ENCODE measurements at regions not wholly inside any gene's neighbourhood (a gene's known extent, or its start where the extent isn't known, plus 50 kb on each side); places are given as distances from the start of the nearest gene placed in this dataset.

GRCh38 chr14:43640718-43641267 is 866.3 kb downstream of the FSCB start:
- H3K9me3 ChIP-seq: no peaks in the 10 kb centered on the region
- no peak overlapping the region for H3K27ac ChIP-seq (ENCODE audit: low read depth in 2 of 2, low read length in 1 of 2)
- no peaks in the 10 kb centered on the region for H4K20me1 ChIP-seq (ENCODE audit: insufficient read depth)
- TF ChIP-seq, protein P1, sequence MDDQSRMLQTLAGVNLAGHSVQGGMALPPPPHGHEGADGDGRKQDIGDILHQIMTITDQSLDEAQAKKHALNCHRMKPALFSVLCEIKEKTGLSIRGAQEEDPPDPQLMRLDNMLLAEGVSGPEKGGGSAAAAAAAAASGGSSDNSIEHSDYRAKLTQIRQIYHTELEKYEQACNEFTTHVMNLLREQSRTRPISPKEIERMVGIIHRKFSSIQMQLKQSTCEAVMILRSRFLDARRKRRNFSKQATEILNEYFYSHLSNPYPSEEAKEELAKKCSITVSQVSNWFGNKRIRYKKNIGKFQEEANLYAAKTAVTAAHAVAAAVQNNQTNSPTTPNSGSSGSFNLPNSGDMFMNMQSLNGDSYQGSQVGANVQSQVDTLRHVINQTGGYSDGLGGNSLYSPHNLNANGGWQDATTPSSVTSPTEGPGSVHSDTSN (IDR thresholded peaks at IDR 0.05): no peak
- no peak for TF ChIP-seq RFX5 (IDR thresholded peaks at IDR 0.05; ENCODE audit: low read length)
- no peak for DNase-seq
- H3K79me2 ChIP-seq (ENCODE audit: insufficient read depth): no peaks in the 10 kb centered on the region
- POLR2A ChIA-PET: no interaction called here
- WGBS (ENCODE audit: low lambda C conversion rate): 70% methylated on average over 1 of the region's 2 CpGs
- no peaks in the 10 kb centered on the region for H3K36me3 ChIP-seq (replicated peaks in 1 of 2; ENCODE audit: control insufficient read depth in 1 of 2, insufficient read depth in 2 of 2, low read length in 1 of 2)
- H3K9me2 ChIP-seq: no peaks in the 10 kb centered on the region
- no peaks in the 10 kb centered on the region for H3F3A ChIP-seq (replicated peaks; ENCODE audit: insufficient read depth)
- H3K27me3 ChIP-seq (ENCODE audit: insufficient read depth): no peaks in the 10 kb centered on the region
- H3K9ac ChIP-seq: no peak overlapping the region
- H3K4me2 ChIP-seq: no peak overlapping the region
- H2AFZ ChIP-seq (ENCODE audit: low read depth): no peak overlapping the region
- H3K4me1 ChIP-seq (ENCODE audit: control insufficient read depth in 1 of 2, insufficient read depth in 2 of 2, low read depth in 1 of 2, low read length in 1 of 2): no peaks in the 10 kb centered on the region
- CTCF ChIA-PET: no interaction called here
- no peak overlapping the region for H3K4me3 ChIP-seq (ENCODE audit: low read depth in 2 of 2, low read length in 1 of 2)

DNA sequence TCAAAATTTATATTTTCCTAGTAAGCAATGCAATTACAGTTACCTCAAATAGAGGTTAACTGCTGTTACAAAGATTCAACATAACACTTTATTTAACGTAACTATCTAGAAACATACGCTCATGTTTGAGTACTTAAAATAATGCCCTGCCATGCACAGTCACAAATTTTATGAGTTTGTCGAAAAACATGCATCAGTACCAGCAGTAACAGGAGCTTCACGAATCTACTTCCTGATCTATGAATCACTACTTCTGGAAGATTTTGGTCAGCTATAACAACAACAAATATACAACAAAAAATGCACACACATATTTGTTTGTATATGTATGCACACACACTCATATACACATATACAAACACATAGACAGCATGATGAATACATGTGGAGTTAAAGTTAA is 881.8 kb downstream of the FSCB start:
- no peaks in the 10 kb centered on the region for H3F3A ChIP-seq (replicated peaks; ENCODE audit: insufficient read depth)
- H3K36me3 ChIP-seq (replicated peaks in 1 of 2; ENCODE audit: control insufficient read depth in 1 of 2, insufficient read depth in 2 of 2, low read length in 1 of 2): no peaks in the 10 kb centered on the region
- 3% methylated on average over 4 of the region's 4 CpGs for WGBS (ENCODE audit: low lambda C conversion rate)
- DNase-seq: no peak
- POLR2A ChIA-PET: no interaction called here
- H3K27ac ChIP-seq (ENCODE audit: low read depth in 2 of 2, low read length in 1 of 2): no peak overlapping the region
- no peaks in the 10 kb centered on the region for H3K79me2 ChIP-seq (ENCODE audit: insufficient read depth)
- no peaks in the 10 kb centered on the region for H3K9me2 ChIP-seq
- H3K27me3 ChIP-seq (ENCODE audit: insufficient read depth): no peaks in the 10 kb centered on the region
- H3K4me1 ChIP-seq (ENCODE audit: control insufficient read depth in 1 of 2, insufficient read depth in 2 of 2, low read depth in 1 of 2, low read length in 1 of 2): no peaks in the 10 kb centered on the region
- no peaks in the 10 kb centered on the region for H3K9me3 ChIP-seq
- TF ChIP-seq SIN3A (IDR thresholded peaks at IDR 0.05; ENCODE audit: borderline replicate concordance, low read depth, low read length): no peak
- H3K4me3 ChIP-seq (ENCODE audit: low read depth in 2 of 2, low read length in 1 of 2): no peak overlapping the region
- no peak overlapping the region for H3K4me2 ChIP-seq
- CTCF ChIA-PET: no interaction called here
- no peak overlapping the region for H3K9ac ChIP-seq
- no peak overlapping the region for H2AFZ ChIP-seq (ENCODE audit: low read depth)
- no peaks in the 10 kb centered on the region for H4K20me1 ChIP-seq (ENCODE audit: insufficient read depth)

GRCh38 chr14:43621282-43621681 is 885.8 kb downstream of the FSCB start:
- ChIA-PET POLR2A (no interaction called here), CTCF (no interaction called here)

More at GRCh38 chr14:43621282-43621681, 885.8 kb downstream of the FSCB start:
- Histone ChIP-seq H3K9me2 (no peaks in the 10 kb centered on the region), H3K79me2 (ENCODE audit: insufficient read depth) (no peaks in the 10 kb centered on the region), H3K9ac (no peak overlapping the region), H4K20me1 (ENCODE audit: insufficient read depth) (no peaks in the 10 kb centered on the region), H3K27ac (ENCODE audit: low read depth in 2 of 2, low read length in 1 of 2) (no peak overlapping the region), H3K9me3 (no peaks in the 10 kb centered on the region), H3F3A (replicated peaks; ENCODE audit: insufficient read depth) (no peaks in the 10 kb centered on the region), H3K27me3 (ENCODE audit: insufficient read depth) (no peaks in the 10 kb centered on the region), H2AFZ (ENCODE audit: low read depth) (no peak overlapping the region), H3K4me2 (no peak overlapping the region), H3K4me3 (ENCODE audit: low read depth in 2 of 2, low read length in 1 of 2) (no peak overlapping the region), H3K4me1 (ENCODE audit: control insufficient read depth in 1 of 2, insufficient read depth in 2 of 2, low read depth in 1 of 2, low read length in 1 of 2) (no peaks in the 10 kb centered on the region), H3K36me3 (replicated peaks in 1 of 2; ENCODE audit: control insufficient read depth in 1 of 2, insufficient read depth in 2 of 2, low read length in 1 of 2) (no peaks in the 10 kb centered on the region)
- TF ChIP-seq USF1 (IDR thresholded peaks at IDR 0.05; ENCODE audit: borderline replicate concordance, low read depth): no peak
- no peak for DNase-seq

Measured in SK-N-SH (cell line).